ENCODE measurements at regions not wholly inside any gene's neighbourhood (a gene's known extent, or its start where the extent isn't known, plus 50 kb on each side); places are given as distances from the start of the nearest gene placed in this dataset.
"Not testable (repeated sequence)": the region's sequence is repeated elsewhere in the genome, so short reads cannot be mapped to it uniquely, and the experiment has no call there.

DNA sequence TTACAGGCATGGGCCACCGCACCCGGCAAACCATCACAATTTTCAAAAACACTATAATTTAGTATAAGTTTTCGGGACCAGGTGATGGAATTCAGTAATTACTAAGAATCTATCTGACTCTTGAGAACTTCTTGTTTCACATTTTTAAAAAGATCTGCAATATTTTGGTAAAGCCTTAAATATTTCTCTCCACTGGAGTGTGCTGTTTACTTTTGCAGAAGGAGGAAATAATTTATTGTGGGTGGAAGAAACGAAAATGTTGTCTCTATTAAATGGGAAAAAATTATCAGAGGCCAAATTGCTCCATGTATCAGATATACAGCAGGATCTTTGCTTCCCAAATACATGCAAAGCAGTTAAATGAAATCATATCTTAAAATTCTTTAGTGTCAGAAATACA, 566.8 kb upstream of the CYLC2 start:
- no peak overlapping the region for H3K27ac Mint-ChIP-seq
- WGBS (ENCODE audit: insufficient coverage), result no CpG with 5 or more reads among the region's 4 CpGs
- Histone ChIP-seq H3K27ac (ENCODE audit: low read length in 2 of 2) (no peak overlapping the region), H3K9me3 (ENCODE audit: control extremely low read depth in 1 of 3, control insufficient read depth in 2 of 3, insufficient read depth in 1 of 3, low read length in 2 of 3) (peaks cover 0 to 4% (median 0%) of the 10 kb centered on the region in 3 donors), H2AFZ (ENCODE audit: insufficient read depth, low read depth, low read length, poor library complexity, severe bottlenecking) (no peak overlapping the region), H3K27me3 (replicated peaks in 1 of 4; ENCODE audit: control extremely low read depth in 1 of 4, control insufficient read depth in 3 of 4, insufficient read depth in 4 of 4, low read length in 3 of 4) (no peaks in the 10 kb centered on the region), H3K4me3 (ENCODE audit: control extremely low read depth in 1 of 5, extremely low read depth in 1 of 5, insufficient read depth in 1 of 5, low read depth in 2 of 5, low read length in 4 of 5) (no peak overlapping the region), H3K79me2 (ENCODE audit: control insufficient read depth, insufficient read depth, low read length) (no peaks in the 10 kb centered on the region), H4K20me1 (ENCODE audit: control insufficient read depth, insufficient read depth, low read length, poor library complexity, severe bottlenecking) (no peaks in the 10 kb centered on the region), H3K36me3 (replicated peaks in 1 of 2; ENCODE audit: control extremely low read depth in 1 of 2, control insufficient read depth in 1 of 2, extremely low read depth in 1 of 2, insufficient read depth in 2 of 2, low read length in 1 of 2) (no peaks in the 10 kb centered on the region), H3K4me2 (replicated peaks; ENCODE audit: low read depth, low read length, poor library complexity, severe bottlenecking) (no peak overlapping the region), H3K9ac (ENCODE audit: low read length) (no peak overlapping the region), H3K4me1 (ENCODE audit: control insufficient read depth in 2 of 2, insufficient read depth in 2 of 2, low read length in 2 of 2) (no peaks in the 10 kb centered on the region)
- CTCF ChIA-PET, result no interaction called here
- no peaks in the 10 kb centered on the region for H3K4me1 Mint-ChIP-seq
- DNase-seq (no peak), ATAC-seq (ENCODE audit: low read depth) (no peak)
- intact Hi-C loops (cut with micrococcal nuclease), result no loop called here
- H3K27me3 Mint-ChIP-seq, result no peaks in the 10 kb centered on the region
- no peaks in the 10 kb centered on the region for H3K9me3 Mint-ChIP-seq (ENCODE audit: insufficient read depth)
- H3K4me3 Mint-ChIP-seq, result no peak overlapping the region
- no peak for TF ChIP-seq EZH2 (IDR thresholded peaks at IDR 0.05; ENCODE audit: borderline replicate concordance, insufficient read depth, low read depth, low read length, poor library complexity, severe bottlenecking)
- TF ChIP-seq, protein P1, sequence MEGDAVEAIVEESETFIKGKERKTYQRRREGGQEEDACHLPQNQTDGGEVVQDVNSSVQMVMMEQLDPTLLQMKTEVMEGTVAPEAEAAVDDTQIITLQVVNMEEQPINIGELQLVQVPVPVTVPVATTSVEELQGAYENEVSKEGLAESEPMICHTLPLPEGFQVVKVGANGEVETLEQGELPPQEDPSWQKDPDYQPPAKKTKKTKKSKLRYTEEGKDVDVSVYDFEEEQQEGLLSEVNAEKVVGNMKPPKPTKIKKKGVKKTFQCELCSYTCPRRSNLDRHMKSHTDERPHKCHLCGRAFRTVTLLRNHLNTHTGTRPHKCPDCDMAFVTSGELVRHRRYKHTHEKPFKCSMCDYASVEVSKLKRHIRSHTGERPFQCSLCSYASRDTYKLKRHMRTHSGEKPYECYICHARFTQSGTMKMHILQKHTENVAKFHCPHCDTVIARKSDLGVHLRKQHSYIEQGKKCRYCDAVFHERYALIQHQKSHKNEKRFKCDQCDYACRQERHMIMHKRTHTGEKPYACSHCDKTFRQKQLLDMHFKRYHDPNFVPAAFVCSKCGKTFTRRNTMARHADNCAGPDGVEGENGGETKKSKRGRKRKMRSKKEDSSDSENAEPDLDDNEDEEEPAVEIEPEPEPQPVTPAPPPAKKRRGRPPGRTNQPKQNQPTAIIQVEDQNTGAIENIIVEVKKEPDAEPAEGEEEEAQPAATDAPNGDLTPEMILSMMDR (IDR thresholded peaks at IDR 0.05), result no peak
- POLR2A ChIA-PET, result no interaction called here

DNA sequence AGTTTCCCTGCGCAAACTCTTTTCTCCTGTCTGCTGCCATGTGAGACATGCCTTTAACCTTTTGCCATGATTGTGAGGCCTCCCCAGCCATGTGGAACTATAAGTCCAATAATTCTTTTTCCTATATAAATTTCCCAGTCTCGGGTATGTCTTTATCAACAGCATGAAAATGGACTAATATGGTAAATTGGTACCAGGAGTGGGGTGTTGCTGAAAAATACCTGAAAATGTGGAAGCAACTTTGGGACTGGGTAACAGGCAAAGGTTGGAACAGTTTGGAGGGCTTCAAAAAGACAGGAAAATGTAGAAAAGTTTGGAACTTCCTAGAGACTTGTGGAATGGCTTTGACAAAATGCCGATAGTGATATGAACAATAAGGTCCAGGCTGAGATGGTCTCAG, 578.9 kb upstream of the CYLC2 start:
- DNase-seq; H3K4me1 Mint-ChIP-seq; H3K27ac Mint-ChIP-seq; H3K27me3 Mint-ChIP-seq; intact Hi-C loops (cut with micrococcal nuclease); H3K9me3 Mint-ChIP-seq (ENCODE audit: insufficient read depth); H3K36me3 ChIP-seq (replicated peaks in 1 of 2; ENCODE audit: control extremely low read depth in 1 of 2, control insufficient read depth in 1 of 2, extremely low read depth in 1 of 2, insufficient read depth in 2 of 2, low read length in 1 of 2); H3K27ac ChIP-seq (ENCODE audit: low read length in 2 of 2); H3K4me1 ChIP-seq (ENCODE audit: control insufficient read depth in 2 of 2, insufficient read depth in 2 of 2, low read length in 2 of 2); H2AFZ ChIP-seq (ENCODE audit: insufficient read depth, low read depth, low read length, poor library complexity, severe bottlenecking); H3K9ac ChIP-seq (ENCODE audit: low read length); H4K20me1 ChIP-seq (ENCODE audit: control insufficient read depth, insufficient read depth, low read length, poor library complexity, severe bottlenecking); H3K79me2 ChIP-seq (ENCODE audit: control insufficient read depth, insufficient read depth, low read length); POLR2A ChIA-PET; CTCF ChIA-PET; H3K4me3 Mint-ChIP-seq; H3K4me2 ChIP-seq (replicated peaks; ENCODE audit: low read depth, low read length, poor library complexity, severe bottlenecking); H3K27me3 ChIP-seq (replicated peaks in 1 of 4; ENCODE audit: control extremely low read depth in 1 of 4, control insufficient read depth in 3 of 4, insufficient read depth in 4 of 4, low read length in 3 of 4); ATAC-seq (ENCODE audit: low read depth); H3K4me3 ChIP-seq (ENCODE audit: control extremely low read depth in 1 of 5, extremely low read depth in 1 of 5, insufficient read depth in 1 of 5, low read depth in 2 of 5, low read length in 4 of 5): not testable (repeated sequence)
- WGBS (ENCODE audit: insufficient coverage), result 96% methylated on average over 1 of the region's 3 CpGs
- H3K9me3 ChIP-seq (ENCODE audit: control extremely low read depth in 1 of 3, control insufficient read depth in 2 of 3, insufficient read depth in 1 of 3, low read length in 2 of 3), result peaks cover 0 to 12% (median 10%) of the 10 kb centered on the region in 3 donors

Measured in B cell (primary cell).